ENCODE measurements at regions not wholly inside any gene's neighbourhood (a gene's known extent, or its start where the extent isn't known, plus 50 kb on each side); places are given as distances from the start of the nearest gene placed in this dataset.

DNA sequence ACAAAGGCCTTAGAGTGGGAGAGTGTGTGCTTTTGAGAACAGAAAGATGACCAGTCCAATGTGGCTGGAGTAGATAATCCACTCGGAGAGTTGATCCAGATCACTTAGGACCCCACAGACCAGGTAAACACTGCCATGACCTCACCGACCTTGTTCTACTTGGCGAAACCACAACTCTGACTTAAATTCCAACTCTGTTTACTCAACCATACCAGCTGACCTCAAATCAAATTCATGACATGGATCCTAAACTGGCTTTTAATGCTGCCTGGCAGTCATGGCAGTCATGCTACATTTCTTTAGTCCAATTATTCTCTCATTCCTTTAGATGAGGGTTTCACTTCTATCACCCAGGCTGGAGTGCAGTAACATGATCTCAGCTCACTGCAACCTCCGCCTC lies 347.1 kb upstream of the FAM98A start:
- Histone ChIP-seq H3K4me1 (ENCODE audit: insufficient read depth, low read length) (no peaks in the 10 kb centered on the region), H3F3A (ENCODE audit: low read length, unreplicated experiment) (no peaks in the 10 kb centered on the region), H3K27me3 (ENCODE audit: low read length) (peaks cover 8% of the 10 kb centered on the region; the same call in 1 of the 2 replicates), H3K9me3 (ENCODE audit: low read length) (no peaks in the 10 kb centered on the region), H2AFZ (ENCODE audit: low read length) (no peak overlapping the region), H3K79me2 (ENCODE audit: low read length) (no peaks in the 10 kb centered on the region), H3K9me2 (replicated peaks; ENCODE audit: low read length) (no peaks in the 10 kb centered on the region), H4K20me1 (ENCODE audit: low read length) (no peaks in the 10 kb centered on the region), H3K4me3 (ENCODE audit: low read length) (no peak overlapping the region), H3K9ac (ENCODE audit: low read length) (no peak overlapping the region), H3K27ac (ENCODE audit: low read length) (no peak overlapping the region), H3K4me2 (ENCODE audit: low read length) (no peak overlapping the region), H3K36me3 (ENCODE audit: low read depth, low read length) (no peaks in the 10 kb centered on the region)
- TF ChIP-seq EZH2 (IDR thresholded peaks at IDR 0.05; ENCODE audit: low read length, unreplicated experiment) (no peak), EZH2phosphoT487 (IDR thresholded peaks at IDR 0.05; ENCODE audit: borderline replicate concordance, low read length) (no peak)
- TF ChIP-seq, protein P1, sequence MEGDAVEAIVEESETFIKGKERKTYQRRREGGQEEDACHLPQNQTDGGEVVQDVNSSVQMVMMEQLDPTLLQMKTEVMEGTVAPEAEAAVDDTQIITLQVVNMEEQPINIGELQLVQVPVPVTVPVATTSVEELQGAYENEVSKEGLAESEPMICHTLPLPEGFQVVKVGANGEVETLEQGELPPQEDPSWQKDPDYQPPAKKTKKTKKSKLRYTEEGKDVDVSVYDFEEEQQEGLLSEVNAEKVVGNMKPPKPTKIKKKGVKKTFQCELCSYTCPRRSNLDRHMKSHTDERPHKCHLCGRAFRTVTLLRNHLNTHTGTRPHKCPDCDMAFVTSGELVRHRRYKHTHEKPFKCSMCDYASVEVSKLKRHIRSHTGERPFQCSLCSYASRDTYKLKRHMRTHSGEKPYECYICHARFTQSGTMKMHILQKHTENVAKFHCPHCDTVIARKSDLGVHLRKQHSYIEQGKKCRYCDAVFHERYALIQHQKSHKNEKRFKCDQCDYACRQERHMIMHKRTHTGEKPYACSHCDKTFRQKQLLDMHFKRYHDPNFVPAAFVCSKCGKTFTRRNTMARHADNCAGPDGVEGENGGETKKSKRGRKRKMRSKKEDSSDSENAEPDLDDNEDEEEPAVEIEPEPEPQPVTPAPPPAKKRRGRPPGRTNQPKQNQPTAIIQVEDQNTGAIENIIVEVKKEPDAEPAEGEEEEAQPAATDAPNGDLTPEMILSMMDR (conservative IDR thresholded peaks at IDR 0.05; ENCODE audit: low read depth, low read length): no peak
- DNase-seq: no peak
- intact Hi-C loops (cut with micrococcal nuclease): no loop called here
- CTCF ChIA-PET: no interaction called here
- POLR2A ChIA-PET (ENCODE audit: unreplicated experiment): no interaction called here
- ATAC-seq: no peak
- no TSS peak for BruUV-seq (replicated peaks)

DNA sequence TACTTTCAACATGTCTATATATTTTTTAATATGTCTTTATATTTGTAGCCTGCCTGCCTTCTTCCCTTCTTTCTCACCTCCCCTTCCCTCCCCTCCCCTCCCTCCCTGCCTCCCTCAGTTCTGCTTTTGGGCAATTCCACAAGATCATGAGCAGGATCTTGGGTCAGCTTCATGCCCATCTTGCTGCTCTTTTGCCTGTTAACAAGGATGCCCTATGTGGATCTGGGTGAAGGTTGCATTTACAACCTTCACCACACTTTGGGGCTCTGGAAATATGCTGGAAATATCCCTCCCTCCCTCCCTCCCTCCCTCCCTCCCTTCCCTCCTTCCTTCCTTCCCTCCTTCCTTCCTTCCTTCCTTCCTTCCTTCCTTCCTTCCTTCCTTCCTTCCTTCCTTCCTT lies 334.1 kb upstream of the FAM98A start:
- no peak for DNase-seq
- BruUV-seq (replicated peaks): no TSS peak
- Histone ChIP-seq H3K4me3 (ENCODE audit: low read length) (no peak overlapping the region), H3K27ac (ENCODE audit: low read length) (no peak overlapping the region), H3K4me2 (ENCODE audit: low read length) (no peak overlapping the region), H3K36me3 (ENCODE audit: low read depth, low read length) (no peaks in the 10 kb centered on the region), H2AFZ (ENCODE audit: low read length) (no peak overlapping the region), H3K79me2 (ENCODE audit: low read length) (no peaks in the 10 kb centered on the region), H3K9me2 (replicated peaks; ENCODE audit: low read length) (no peaks in the 10 kb centered on the region), H4K20me1 (ENCODE audit: low read length) (no peaks in the 10 kb centered on the region), H3K9me3 (ENCODE audit: low read length) (no peaks in the 10 kb centered on the region), H3K27me3 (ENCODE audit: low read length) (0 out of 2 replicates have a peak, but pooled peaks cover 3% of the 10 kb centered on the region), H3F3A (ENCODE audit: low read length, unreplicated experiment) (no peaks in the 10 kb centered on the region), H3K4me1 (ENCODE audit: insufficient read depth, low read length) (no peaks in the 10 kb centered on the region), H3K9ac (ENCODE audit: low read length) (no peak overlapping the region)
- intact Hi-C loops (cut with micrococcal nuclease): no loop called here
- ATAC-seq: no peak
- TF ChIP-seq EZH2 (IDR thresholded peaks at IDR 0.05; ENCODE audit: low read length, unreplicated experiment): no peak
- TF ChIP-seq, protein P1 (conservative IDR thresholded peaks at IDR 0.05; ENCODE audit: low read depth, low read length): no peak
- POLR2A ChIA-PET (ENCODE audit: unreplicated experiment): no interaction called here
- CTCF ChIA-PET: no interaction called here

DNA sequence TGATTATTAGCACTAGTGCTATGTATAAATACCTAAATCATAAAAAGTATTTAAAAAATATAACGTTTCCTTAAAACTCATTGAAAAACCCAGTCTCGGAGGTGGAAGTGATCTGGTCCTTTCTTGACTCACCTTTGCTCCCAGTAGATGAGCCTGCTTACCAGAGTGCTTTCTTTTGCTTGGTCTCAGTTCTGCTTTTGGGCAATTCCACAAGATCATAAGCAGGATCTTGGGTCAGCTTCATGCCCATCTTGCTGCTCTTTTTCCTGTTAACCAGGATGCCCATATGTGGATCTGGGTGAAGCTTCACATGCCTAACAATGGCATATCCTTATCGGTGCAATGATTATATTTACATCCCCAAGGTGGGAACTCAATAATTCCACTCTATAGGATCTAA lies 332.1 kb upstream of the FAM98A start:
- Histone ChIP-seq H3K4me2 (ENCODE audit: low read length) (no peak overlapping the region), H2AFZ (ENCODE audit: low read length) (no peak overlapping the region), H3K4me1 (ENCODE audit: insufficient read depth, low read length) (no peaks in the 10 kb centered on the region), H3K9me2 (replicated peaks; ENCODE audit: low read length) (no peaks in the 10 kb centered on the region), H3K27me3 (ENCODE audit: low read length) (0 out of 2 replicates have a peak, but pooled peaks cover 3% of the 10 kb centered on the region), H3K79me2 (ENCODE audit: low read length) (no peaks in the 10 kb centered on the region), H3F3A (ENCODE audit: low read length, unreplicated experiment) (no peaks in the 10 kb centered on the region), H4K20me1 (ENCODE audit: low read length) (no peaks in the 10 kb centered on the region), H3K9ac (ENCODE audit: low read length) (no peak overlapping the region), H3K9me3 (ENCODE audit: low read length) (no peaks in the 10 kb centered on the region), H3K36me3 (ENCODE audit: low read depth, low read length) (no peaks in the 10 kb centered on the region), H3K4me3 (ENCODE audit: low read length) (no peak overlapping the region), H3K27ac (ENCODE audit: low read length) (no peak overlapping the region)
- intact Hi-C loops (cut with micrococcal nuclease): no loop called here
- no peak for DNase-seq
- ChIA-PET POLR2A (ENCODE audit: unreplicated experiment) (no interaction called here), CTCF (no interaction called here)
- TF ChIP-seq EZH2phosphoT487 (IDR thresholded peaks at IDR 0.05; ENCODE audit: borderline replicate concordance, low read length) (no peak), EZH2 (IDR thresholded peaks at IDR 0.05; ENCODE audit: low read length, unreplicated experiment) (no peak)
- no TSS peak for BruUV-seq (replicated peaks)
- ATAC-seq: no peak
